ENCODE measurements at regions not wholly inside any gene's neighbourhood (a gene's known extent, or its start where the extent isn't known, plus 50 kb on each side); places are given as distances from the start of the nearest gene placed in this dataset.
"Not testable (repeated sequence)": the region's sequence is repeated elsewhere in the genome, so short reads cannot be mapped to it uniquely, and the experiment has no call there.

DNA sequence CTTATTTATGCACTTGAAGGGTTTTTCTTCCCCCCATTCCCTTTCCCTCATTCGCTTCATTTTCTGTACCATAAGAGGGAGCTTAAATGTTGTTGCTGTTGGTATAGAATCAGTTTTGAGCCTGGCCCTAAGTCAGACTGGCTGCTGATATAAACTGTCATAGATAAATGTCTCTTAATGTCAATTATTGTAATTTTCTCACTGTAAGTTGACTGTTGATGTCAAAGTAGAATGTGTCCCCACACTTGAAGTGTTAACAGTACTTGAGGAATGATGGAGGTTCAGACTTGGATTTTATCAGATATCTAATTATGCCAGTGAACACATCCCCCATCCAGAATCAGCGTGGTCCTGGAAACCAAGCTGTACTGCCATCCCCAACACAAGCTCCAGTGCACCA lies 87.8 kb downstream of the PRR15 start:
- DNase-seq: no peak

DNA sequence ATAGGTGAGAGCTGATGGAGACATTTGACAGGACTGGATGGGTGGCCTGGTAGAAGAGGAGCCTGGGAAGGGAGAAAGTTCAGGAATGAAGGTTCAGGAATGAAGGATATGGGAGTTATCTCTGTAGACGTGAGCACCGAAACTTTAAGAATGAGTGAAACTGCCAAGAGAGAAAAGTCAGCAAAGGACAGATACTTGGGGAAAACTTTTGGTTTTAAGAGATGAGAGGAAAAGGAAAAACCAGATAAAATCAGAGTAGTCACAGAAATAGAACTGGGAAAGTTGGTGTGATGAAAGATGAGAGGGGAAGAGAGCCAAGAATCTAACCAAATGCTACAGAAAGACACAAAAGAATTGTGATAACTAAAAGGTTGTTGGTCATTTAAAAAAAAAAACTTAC lies 88.9 kb downstream of the PRR15 start:
- DNase-seq: no peak

DNA sequence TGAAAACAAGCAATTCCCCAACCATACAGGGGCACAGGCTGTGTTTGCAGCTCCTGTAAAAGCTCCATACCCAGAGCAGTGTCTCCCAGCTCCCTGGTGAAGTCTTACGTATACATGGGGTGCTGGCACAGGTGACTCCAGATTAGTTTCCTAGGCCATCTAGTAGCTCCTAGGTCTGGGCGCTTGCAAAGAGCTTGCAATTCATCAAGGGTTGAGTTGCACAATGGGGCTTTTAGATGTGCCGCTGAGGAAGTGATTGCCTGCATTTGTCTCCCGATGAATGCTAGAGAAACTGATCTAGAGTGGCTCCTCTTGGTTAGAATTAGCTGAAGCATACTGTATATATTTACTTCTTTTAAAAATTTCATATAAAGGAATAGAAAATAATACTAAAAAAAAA lies 90.7 kb downstream of the PRR15 start:
- not testable (repeated sequence) for DNase-seq

DNA sequence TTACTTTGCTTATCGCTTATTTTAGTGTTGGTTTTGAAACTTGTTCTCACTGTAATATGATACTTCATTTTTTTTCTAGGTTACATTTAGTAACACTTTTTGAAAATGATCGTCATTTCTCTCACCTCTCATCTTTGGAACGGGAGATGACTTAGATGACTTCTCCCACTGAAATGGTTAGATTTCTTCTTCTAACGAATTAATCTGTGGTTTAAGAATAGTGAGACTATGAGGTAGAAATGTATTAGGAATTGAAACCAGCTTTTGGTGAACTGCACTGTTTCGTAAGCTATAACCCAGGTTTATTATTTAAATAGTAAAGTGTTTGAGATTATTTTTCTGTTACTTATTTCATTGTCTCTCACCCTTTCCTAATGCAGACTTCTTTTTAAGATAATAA lies 93.7 kb downstream of the PRR15 start:
- no peak for DNase-seq

DNA sequence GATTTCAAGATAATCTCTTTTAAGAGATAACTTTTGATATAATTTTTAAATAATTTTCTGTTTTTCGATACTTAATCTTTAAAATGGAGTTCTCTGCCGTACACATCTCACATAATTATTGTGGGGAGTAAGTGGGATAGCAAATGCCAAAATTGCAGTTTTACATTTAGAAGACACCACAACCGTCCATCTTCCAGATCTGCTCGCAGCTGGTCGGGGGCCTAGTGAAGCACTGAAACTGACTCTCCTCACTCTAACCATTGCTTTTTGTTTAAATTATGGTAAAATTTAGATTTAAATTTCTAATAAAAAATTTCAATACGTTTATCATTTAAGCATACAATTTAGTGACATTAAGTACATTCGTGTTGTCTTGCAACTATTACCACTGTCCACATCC lies 94.2 kb downstream of the PRR15 start:
- DNase-seq: no peak

DNA sequence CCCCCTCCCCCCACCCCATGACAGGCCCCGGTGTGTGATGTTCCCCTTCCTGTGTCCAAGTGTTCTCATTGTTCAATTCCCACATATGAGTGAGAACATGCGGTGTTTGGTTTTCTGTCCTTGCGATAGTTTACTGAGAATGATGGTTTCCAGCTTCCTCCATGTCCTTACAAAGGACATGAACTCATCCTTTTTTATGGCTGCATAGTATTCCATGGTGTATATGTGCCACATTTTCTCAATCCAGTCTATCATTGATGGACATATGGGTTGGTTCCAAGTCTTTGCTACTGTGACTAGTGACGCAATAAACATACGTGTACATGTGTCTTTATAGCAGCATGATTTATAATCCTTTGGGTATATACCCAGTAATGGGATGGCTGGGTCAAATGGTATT lies 95.6 kb downstream of the PRR15 start:
- DNase-seq: not testable (repeated sequence)

DNA sequence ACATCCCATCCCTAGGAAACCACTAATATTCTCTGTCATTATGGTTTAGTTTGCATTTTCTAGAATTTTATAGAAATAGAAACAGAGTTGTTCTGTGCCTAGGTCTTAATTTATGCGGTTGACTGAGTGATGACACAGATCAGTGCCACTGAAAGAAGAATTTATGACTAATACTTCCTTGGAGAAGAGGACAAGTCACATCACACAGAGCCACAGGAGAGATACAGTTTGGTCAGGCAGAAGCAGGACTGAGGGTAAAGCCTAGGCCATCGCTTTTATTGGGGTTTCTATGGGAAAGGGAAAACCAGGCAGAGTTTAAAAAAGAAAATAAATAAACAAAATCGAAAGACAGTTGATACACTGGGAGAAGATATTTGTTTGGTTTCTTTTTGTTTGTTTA lies 99.3 kb downstream of the PRR15 start:
- not testable (repeated sequence) for DNase-seq

DNA sequence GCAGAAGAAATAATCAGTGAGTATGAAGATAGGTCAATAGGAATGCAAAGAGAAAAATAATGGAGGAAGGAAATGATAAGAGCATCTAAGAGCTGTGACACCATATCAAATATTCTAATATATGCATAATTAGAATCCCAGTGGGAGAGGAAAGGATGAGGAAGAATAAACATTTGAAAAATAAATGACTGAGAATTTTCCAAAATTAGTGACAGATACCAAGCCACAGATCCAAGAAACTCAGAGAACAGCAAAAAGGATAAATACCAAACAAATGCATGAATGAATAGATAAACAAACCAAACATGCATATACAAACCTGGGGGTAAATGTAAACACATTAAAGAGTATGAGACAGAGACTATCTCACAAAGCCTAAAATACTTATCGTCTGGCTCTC lies 101.4 kb downstream of the PRR15 start:
- DNase-seq: not testable (repeated sequence)

DNA sequence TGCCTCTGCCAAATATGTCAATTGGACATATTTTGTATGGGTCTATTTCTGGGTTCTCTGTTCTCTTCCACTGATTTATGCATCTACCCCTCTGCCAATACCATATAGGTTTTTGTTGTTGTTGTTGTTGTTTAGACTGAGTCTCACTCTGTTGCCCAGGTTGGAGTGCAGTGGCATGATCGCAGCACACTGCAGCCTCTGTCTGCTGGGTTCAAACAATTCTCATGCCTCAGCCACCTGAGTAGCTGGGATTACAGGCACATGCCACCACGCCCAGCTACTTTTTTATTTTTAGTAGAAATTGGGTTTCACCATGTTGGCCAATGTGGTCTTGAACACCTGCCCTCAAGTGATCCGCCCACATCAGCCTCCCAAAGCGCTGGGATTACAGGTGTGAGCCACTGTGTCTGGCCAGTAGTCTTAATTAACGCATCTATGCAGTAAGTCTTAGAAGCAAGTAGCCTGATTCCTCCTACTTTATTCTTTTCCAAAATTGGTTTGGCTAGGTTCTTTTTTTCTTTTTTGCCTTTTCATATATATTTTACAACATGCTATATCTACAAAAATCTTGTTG lies 103.5 kb downstream of the PRR15 start:
- not testable (repeated sequence) for DNase-seq

DNA sequence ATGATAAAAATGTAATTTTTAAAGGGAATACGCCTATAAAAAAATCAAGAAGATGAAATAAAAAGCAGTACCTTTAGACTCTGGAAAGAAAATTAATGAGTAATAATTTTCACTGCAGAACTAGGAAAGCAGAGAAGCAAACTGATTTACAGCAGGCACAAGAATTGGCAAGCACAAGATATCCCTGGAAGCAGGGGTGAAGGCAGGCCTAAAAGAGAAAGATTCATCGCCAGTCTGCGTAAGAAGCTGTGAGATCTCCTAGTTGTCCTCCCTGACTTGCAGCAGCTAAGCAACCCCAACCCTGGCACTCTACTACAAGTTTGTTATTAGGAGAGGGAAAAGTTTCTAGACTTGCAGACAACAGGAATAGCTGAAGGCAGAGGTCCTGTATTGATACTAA lies 107.7 kb downstream of the PRR15 start:
- not testable (repeated sequence) for DNase-seq

DNA sequence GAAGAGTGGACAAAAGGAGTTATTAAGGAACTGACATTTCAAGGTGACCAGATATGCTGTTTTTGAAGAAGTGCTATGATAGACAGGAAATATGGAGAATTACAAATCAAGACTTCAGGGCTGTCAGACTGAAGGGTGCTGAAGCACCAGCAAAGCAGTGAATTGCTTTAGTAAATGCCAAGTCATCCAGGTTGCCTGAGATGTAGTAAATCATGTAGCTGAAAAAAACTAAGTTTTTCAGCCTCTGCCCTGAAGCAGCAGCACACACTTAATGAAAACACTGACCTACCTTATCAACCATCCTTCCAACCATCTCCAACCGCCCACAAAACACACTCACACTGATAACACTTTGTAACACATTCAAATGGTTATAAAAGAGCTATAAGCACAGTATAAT lies 110.0 kb downstream of the PRR15 start:
- peak; percentile 57 for DNase-seq

DNA sequence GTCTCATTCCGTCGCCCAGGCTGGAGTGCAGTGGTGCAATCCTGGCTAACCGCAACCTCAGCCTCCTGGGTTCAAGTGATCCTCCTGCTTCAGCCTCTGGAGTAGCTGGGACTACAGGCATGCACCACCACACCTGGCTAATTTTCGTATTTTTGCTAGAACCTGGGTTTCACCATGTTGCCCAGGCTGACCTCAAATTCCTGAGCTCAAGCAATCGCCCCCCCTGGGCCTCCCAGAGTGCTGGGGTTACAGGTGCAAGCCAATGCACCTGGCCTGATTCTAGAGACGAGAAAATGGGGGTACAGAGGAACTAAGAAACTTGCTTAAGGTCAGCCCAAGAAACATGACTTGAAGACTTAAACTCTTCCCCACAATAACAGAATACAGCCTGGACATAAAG lies 111.0 kb downstream of the PRR15 start:
- not testable (repeated sequence) for DNase-seq

DNA sequence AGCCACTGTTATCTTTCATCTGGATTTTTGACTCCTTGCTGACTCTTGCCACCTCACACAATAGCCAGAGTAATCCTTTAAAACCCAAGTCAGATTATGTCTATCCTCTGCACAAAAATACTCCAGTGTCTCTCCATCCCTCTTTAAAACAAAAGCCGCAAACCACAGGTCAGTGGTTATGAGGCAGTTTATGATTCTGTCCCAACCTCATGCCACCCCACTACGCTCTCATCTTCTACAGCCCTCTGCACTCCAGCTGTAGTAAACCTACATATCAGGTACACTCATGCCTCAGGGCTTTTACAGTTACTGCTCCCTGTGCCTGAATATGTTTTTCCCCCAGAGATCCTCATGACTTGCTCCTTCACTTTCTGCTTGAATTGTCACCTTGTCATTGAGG lies 113.6 kb downstream of the PRR15 start:
- DNase-seq: not testable (repeated sequence)

DNA sequence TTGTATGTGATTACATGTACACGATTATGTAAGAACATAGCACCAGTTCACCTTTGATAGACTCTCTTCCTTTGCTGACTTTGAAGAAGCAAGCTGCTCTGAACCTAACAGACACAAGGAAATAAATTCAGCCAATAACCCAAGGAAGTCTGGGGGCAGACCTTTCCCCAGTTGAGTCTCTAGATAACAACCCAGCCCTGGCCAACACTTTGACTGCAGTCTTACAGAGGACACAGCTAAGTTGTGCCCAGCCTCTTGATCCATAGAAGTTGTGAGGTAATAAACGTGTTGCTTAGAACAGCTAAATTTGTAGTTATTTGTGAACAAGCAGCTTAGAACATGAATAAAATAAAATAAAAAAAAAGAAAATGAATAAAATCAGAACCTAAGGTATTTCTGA lies 116.3 kb downstream of the PRR15 start:
- not testable (repeated sequence) for DNase-seq

DNA sequence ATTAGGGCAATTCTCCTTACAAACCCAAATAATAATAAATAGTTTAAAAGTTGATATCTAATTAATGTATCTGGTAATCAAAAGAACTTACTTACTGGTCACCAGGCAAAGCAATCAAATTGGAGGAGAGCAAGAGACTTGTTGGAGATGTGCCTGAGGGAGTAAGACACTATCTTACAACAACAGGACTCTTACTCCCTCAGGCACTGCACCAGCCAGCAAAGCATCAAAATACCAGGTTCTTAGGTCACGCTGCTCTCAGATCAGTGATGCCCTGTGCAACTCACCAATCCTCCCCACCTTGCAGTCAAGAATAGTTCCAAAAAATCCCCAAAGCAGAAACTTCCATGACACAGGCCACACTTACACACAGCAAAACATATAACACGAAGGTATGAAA lies 117.0 kb downstream of the PRR15 start:
- peak; percentile 20 for DNase-seq

DNA sequence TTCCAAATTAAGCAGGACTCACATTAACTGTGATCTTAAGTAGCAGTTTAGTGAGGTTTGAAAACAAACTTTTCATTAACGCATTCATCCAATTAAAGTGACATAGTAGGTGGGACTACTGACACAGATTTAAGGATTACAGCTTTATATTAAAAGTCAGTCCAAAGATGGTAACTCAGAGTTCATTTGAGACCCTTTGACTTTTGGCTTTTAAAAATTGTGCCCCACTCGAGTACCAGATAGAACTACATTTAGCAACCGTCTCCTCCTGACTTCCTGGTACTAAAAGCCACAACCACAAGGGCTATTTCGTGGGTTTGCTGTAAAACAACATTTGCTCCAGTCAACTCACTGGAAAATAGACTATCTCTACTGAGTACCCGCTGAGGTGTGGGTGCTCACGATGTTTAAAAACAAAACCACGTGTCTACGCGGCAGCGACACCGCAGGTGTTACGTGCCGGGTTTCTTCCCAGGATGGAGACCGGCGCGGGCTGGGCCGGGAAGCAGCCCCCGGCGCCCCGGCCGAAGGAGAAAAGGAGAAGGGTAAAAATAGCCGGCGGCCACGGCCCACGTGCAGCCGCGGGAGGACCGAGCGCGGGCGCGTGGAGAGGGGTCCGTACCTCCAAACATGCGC lies 120.6 kb downstream of the PRR15 start:
- DNase-seq: peak; percentile 56

DNA sequence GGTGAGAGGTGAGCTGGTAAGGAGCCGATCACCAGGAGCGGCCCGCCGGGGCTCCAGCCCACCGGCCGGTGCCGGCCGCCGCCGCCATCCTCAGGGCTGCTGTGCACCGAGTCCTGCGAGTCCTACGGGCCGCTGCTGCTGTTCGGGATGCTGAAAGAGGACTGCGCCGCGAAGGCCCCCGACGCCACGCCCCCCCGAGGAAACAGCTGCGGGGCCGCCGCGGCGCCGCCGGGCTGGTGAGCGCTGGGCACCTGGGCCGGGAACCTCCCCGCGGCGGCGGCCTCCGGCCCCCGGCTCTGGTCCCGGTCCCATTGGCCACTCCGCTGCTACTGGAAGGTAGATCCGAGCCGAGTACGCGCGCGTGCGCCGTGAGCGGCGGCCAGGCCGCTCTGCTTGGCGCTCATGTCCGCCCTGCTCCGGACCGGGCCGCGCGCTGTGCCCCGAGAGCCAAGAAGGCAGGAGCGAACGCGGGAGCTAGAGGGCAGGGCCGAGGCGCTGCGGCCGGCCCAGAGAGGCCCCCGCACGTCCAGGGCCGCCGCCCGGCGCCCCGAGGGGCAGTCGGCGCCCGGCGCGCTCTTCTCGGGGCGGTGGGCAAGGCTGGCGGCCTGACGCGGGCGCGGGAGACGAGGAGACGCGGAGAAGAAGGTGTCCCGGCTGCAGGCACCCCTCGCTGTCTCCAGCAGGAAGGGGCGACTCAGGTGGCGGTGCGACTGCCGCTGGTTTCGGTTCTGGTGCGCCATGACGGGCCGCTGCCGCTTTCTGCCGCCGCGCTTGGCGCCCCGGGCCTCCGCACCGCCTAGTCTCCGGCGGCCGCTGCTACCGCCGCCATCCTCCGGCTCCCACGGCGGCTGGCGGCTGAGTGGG lies 121.3 kb upstream of the WIPF3 start:
- peak; percentile 61 for DNase-seq

DNA sequence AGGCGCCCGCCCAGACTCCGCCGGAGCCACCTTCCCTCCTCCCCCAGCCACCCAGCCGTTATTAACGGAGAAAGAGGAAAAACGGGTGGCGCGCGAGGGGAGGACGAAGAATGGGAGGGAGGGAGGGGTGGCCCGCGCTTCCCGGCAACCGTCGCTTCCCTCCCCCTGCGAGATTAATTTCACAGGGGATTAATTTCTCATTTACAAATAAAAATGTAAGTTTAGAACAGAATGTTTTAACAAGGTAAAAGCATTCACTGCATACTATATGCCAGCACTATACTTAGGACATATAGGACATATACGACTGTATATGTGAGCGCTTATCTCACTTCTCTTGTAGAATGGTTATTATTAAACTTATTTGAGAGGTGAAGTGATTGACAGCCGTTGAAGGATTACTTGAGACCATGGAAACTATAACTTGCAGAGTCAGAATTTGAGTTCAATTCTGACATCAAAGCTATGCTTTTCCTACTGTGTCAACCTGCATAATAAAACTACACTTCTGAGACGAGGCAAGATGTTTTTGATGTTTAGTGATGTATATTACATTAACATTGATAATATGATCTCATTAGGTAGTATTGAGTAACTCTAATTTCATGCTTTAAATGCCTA lies 120.5 kb upstream of the WIPF3 start:
- peak; percentile 45 for DNase-seq

DNA sequence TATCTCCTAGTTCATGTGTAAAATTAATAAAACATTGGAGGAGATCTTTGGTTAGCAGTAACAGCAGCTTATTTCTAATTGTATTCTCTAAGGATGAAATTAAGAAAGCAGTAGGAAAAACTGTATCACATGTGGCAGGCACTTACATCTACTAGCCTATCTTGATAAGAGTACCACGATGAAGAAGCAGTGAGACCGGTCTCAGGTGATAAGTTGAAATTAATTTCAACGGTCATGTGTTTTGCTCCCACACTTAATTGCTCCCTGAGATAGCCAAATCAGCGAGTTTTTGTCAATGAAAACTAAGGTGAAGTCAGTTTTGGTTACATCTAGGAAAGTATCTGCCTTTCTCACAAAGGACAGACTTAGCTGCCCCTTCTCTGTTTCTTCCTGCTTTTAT lies 115.8 kb upstream of the WIPF3 start:
- peak; percentile 28 for DNase-seq

DNA sequence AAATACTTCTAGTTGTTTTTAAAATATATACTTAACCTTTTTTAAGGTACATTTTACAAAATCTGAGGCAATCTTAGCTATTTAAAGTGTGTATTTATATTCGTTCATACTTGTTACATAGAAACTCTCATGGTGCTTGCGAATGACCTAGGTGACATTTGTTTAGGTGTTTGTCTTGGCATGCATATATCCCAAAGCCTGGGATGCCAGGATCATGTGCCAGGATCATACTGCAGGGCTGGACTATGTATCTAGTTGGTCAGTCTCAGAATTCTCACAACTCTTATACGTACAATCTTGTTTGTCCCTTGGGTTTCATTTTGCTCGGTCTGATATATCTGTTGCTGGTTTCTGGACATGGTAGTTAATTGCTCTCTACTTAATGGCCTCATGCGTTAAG lies 109.9 kb upstream of the WIPF3 start:
- not testable (repeated sequence) for DNase-seq

DNA sequence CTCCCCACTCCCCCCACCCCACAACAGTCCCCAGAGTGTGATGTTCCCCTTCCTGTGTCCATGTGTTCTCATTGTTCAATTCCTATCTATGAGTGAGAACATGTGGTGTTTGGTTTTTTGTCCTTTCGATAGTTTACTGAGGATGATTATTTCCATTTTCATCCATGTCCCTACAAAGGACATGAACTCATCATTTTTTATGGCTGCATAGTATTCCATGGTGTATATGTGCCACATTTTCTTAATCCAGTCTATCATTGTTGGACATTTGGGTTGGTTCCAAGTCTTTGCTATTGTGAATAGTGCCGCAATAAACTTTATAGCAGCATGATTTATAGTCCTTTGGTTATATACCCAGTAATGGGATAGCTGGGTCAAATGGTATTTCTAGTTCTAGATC lies 106.6 kb upstream of the WIPF3 start:
- DNase-seq: not testable (repeated sequence)

DNA sequence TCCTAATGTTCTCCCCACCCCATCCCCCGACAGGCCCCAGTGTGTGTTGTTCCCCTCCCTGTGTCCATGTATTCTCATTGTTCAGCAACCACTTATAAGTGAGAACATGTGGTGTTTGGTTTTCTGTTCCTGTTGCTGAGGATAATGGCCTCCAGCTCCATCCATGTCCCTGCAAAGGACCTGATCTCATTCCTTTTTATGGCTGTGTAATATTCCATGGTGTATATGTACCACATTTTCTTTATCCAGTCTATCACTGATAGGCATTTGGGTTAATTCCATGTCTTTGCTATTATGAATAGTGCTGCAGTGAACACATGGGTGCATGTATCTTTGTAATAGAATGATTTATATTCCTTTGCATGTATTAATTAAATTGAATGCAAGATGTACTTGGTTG lies 104.8 kb upstream of the WIPF3 start:
- not testable (repeated sequence) for DNase-seq

DNA sequence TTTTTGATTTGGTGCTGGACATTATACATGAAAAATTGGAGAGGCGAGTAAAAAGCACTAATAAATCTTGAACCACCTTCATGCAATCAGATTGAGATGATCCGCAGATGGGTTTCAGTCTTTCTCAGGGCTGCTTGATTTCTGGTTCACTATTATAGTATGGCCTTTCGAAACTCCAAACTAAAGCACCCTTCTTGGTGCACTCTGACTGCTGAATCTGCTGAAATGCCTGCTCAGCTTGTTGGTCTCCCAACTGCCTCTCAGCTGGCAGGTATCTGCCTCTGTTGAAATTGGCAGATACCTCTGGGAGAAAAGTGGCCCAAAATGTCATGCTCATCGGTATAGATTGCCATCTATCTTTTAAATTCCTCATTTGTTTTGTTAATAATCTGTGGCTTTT lies 102.5 kb upstream of the WIPF3 start:
- not testable (repeated sequence) for DNase-seq

DNA sequence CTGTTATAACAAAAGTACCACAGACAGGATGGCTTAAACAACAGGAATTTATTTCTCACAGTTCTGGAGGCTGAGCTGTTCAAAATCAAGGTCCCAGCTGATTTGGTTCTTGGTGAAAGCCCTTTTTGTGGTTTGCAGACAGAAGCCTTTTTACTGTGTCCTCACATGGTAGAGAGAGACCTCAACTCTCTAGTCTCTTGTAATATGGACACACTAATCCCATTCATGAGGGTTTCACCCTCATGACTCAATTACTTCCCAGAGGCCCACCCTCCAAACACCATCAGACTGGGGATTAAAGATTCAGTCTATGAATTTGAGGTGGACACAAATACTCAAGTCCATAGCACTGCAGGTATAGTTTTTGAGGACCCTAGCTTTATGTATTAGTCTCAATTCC lies 97.3 kb upstream of the WIPF3 start:
- DNase-seq: not testable (repeated sequence)

All from hematopoietic multipotent progenitor cell treated with erythropoietin and hydrocortisone succinate and interleukin-3 and kit ligand, for 8 days (in vitro differentiated cells).